ENCODE measurements at regions not wholly inside any gene's neighbourhood (a gene's known extent, or its start where the extent isn't known, plus 50 kb on each side); places are given as distances from the start of the nearest gene placed in this dataset.

DNA sequence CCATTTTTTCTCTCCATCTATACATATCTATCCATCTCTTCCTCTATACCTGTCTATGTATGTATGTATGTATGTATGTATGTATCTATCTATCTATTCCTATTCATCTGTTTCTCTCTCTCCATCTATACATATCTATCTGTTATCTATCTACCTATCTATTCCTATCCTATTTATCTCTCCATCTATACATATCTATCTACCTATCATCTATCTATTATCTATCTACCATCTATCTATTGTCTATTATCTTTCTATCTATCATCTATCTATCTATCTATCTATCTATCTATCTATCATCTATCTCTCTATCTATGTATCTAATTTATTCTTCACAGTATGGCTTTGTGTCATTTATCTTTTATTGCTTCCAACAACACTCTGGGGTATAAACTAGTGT, 1124.4 kb downstream of the TYW1 start:
- Mint-ChIP-seq H3K4me3 (no peak overlapping the region), H3K27ac (no peak overlapping the region), H3K9me3 (peaks cover 7 to 13% (median 10%) of the 10 kb centered on the region in 3 donors), H3K36me3 (no peaks in the 10 kb centered on the region), H3K27me3 (no peaks in the 10 kb centered on the region), H3K4me1 (no peaks in the 10 kb centered on the region)

DNA sequence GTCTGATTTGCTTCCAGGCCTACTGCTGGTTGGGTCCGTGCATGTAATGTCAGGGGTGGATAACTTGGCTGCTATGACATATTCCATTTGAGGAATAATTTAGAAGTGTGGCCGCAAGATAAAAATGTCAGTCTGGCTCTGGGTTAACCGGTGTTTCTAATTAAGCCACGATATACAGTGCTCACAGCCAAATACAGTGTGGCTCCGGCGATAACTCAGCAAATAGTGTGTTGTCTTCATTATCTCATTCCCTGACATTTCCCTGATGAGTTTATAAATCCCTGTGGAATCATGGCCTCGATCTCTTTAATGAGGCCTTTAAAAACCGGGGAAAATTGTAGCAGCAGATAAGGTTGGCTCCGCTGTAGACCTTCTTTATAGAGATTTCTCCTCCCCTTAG, 1125.0 kb downstream of the TYW1 start:
- no peaks in the 10 kb centered on the region for H3K27me3 Mint-ChIP-seq
- H3K9me3 Mint-ChIP-seq = peaks cover 7 to 10% (median 10%) of the 10 kb centered on the region in 3 donors
- H3K4me1 Mint-ChIP-seq = no peaks in the 10 kb centered on the region
- no peak overlapping the region for H3K27ac Mint-ChIP-seq
- H3K4me3 Mint-ChIP-seq = no peak overlapping the region
- H3K36me3 Mint-ChIP-seq = no peaks in the 10 kb centered on the region

DNA sequence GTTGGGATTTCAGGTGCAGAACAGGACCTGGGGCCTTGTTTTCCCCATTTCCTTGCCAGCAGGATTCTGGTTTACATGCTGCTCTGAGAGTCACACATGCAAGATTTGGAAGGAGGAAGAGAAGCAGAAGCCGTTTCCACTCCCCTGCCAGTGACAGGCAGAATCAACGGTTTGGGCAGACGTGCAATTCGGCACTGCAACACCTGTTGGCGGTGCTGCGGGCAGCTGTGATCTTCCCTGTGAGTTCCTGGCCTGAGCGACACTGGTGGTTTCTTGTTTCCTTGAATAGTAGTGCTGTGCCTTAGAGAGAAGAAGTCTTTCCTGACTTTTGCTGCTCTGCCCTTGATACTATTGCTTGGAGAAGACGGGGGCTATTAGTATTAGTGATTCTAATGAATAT, 1126.2 kb downstream of the TYW1 start:
- H3K4me1 Mint-ChIP-seq = no peaks in the 10 kb centered on the region
- no peaks in the 10 kb centered on the region for H3K36me3 Mint-ChIP-seq
- peaks cover 8 to 14% (median 10%) of the 10 kb centered on the region in 3 donors for H3K9me3 Mint-ChIP-seq
- H3K4me3 Mint-ChIP-seq = no peak overlapping the region
- H3K27me3 Mint-ChIP-seq = no peaks in the 10 kb centered on the region
- H3K27ac Mint-ChIP-seq = no peak overlapping the region

DNA sequence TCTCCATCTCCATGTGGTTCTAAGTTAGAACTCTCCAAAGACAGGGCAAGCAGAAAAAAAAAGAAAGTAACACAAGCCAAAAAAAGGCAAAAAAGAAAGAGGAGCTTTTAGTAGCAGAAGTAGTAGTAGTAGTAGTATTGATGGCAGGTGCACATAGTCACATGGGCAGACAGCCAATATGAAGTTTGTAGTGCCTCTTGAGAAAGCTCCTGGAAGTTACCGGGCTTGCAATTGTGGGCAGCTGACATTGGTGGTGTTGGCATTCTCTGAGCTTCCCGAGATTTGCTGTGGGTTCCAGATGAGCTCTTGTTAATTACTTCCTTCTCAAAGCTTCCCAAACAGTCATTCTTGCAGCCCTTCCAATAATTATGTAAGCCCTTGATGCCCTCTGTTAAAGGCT, 1128.5 kb downstream of the TYW1 start:
- no peak overlapping the region for H3K4me3 Mint-ChIP-seq
- H3K9me3 Mint-ChIP-seq = peaks cover 2 to 9% (median 7%) of the 10 kb centered on the region in 3 donors
- no peaks in the 10 kb centered on the region for H3K27me3 Mint-ChIP-seq
- H3K36me3 Mint-ChIP-seq = no peaks in the 10 kb centered on the region
- no peak overlapping the region for H3K27ac Mint-ChIP-seq
- no peaks in the 10 kb centered on the region for H3K4me1 Mint-ChIP-seq

DNA sequence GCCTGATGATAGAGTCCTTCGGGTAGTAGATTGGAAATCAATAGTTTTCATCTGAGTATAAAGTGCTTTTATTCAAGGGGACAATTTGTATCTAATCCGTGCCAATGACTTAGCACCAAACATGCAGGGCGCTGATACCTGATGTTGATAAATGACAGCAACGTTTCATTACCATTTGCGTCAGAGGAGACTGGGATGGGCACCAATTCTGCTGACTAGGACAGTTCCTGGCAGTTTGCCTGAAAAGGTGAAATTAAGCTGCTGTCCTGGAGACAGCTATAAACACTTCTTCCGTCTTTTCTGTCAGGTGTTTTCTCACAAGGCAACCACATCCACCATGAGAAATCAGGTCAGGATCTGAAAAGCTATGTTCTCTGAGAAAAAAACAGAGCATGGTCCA, 1136.4 kb downstream of the TYW1 start:
- Mint-ChIP-seq H3K27ac (no peak overlapping the region), H3K4me3 (no peak overlapping the region), H3K4me1 (no peaks in the 10 kb centered on the region), H3K36me3 (no peaks in the 10 kb centered on the region), H3K27me3 (no peaks in the 10 kb centered on the region), H3K9me3 (peaks cover 2 to 13% (median 5%) of the 10 kb centered on the region in 3 donors)

DNA sequence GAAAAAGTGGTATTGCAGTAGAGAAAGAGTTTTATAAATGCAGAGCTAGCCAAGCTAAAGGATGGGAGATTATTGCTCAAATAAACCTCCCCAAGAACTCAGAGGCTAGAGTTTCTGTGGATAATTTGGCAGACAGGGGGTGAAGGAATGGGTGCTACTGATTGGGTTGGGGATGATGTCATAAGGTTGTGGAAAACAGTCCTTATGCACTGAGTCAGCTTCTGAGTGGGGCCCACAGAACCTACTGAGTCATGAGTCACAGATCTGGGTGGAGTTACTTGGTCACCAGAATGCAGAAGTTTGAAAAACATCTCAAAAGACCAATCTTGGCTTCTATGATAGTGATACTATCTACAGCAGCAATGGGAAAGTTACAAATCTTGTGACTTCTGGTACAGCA, 1146.7 kb downstream of the TYW1 start:
- Mint-ChIP-seq H3K9me3 (peaks cover 5 to 23% (median 12%) of the 10 kb centered on the region in 3 donors), H3K4me3 (no peak overlapping the region), H3K4me1 (no peaks in the 10 kb centered on the region), H3K36me3 (no peaks in the 10 kb centered on the region), H3K27me3 (no peaks in the 10 kb centered on the region), H3K27ac (no peak overlapping the region)

DNA sequence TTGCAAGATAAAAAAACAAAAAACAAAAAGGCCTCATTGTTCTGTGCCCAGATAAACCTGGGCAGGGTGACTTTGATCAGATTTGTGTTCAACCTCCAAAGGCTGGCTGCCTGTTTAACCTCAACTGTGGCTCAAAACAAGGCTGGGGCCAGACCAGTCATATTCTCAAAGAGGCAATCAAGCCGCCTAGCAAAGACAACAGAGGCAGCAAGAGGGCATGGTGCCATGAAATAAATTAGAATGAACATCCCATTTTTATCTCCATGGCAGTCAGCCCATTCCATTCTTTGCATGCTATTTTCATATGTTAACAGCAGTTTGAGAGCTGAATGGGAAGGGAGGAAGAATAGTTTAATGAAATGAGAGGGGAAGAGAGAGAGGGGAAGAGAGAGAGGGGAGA, 1150.3 kb downstream of the TYW1 start:
- Mint-ChIP-seq H3K9me3 (peaks cover 5 to 19% (median 9%) of the 10 kb centered on the region in 3 donors), H3K36me3 (no peaks in the 10 kb centered on the region), H3K4me1 (no peaks in the 10 kb centered on the region), H3K4me3 (no peak overlapping the region), H3K27me3 (no peaks in the 10 kb centered on the region), H3K27ac (no peak overlapping the region)

DNA sequence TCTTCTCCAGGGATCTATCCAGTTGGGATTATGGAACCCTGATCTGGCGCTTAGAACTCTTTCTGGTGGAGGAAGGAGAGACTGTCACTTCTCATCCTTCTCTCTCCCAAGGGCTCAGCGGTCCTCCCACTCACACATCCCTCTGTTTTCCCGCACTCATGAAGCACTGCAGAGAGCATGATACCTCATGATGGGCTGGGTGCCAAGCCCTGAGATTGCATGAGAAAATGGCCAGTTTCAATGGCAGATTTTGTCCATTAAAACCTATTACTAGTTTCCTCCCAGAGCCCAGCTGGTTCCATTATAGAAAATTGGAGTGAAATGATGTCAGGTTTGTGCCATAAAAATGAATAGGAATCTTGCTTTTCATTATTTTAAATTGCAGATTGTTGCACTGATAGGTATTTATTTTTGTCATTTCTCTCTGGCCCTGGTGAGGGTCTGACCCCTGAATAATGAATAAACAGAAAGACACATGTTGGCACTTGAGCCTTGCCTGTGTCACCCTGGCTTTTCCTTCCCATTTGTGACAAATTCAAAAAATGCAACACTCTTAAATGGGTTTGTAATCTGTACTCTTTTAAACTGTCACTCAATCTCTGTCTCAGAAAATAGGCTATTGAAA, 1151.1 kb downstream of the TYW1 start:
- H3K36me3 Mint-ChIP-seq = no peaks in the 10 kb centered on the region
- no peak overlapping the region for H3K27ac Mint-ChIP-seq
- H3K4me1 Mint-ChIP-seq = no peaks in the 10 kb centered on the region
- H3K4me3 Mint-ChIP-seq = no peak overlapping the region
- H3K27me3 Mint-ChIP-seq = no peaks in the 10 kb centered on the region
- peaks cover 3 to 22% (median 5%) of the 10 kb centered on the region in 3 donors for H3K9me3 Mint-ChIP-seq

DNA sequence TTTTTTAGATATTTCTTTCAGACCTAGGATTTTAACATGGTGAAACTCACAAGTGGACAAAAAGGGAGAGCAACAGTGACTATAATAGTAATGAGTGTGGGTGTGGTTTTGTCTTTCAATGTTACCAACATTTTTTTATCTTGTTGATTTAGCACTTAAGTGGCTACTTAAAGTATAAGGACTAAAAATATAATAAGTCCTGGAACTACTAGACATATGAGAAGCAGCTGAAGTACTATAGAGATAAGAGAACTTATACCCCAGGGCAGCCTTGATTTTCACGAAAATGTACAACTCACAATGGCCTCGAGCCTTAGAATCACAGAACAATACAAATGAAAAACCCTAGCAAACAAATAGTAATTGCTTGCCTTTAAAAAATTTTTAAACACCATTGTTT, 1151.8 kb downstream of the TYW1 start:
- Mint-ChIP-seq H3K27ac (no peak overlapping the region), H3K36me3 (no peaks in the 10 kb centered on the region), H3K4me1 (no peaks in the 10 kb centered on the region), H3K4me3 (no peak overlapping the region), H3K27me3 (no peaks in the 10 kb centered on the region), H3K9me3 (peaks cover 0 to 22% (median 0%) of the 10 kb centered on the region in 3 donors)

DNA sequence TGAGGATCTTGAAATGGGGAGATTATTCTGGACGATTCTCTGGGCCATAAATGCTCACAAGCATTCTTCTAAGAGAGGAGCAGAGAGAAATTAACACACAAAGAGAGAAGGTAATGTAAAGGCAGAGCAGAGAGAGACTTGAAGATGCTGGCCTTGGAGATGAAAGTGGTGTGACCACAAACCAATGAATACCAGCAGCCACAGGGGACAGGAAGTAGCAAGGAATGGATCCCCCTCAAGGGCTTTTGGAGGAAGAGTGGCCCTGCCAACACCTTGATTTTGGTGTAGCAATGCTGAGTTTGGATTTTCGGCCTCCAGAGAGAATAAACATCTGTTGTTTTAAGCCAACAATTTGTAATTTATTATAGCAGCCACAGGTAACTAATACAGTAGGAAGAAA, 1155.6 kb downstream of the TYW1 start:
- H3K27ac Mint-ChIP-seq = no peak overlapping the region
- H3K9me3 Mint-ChIP-seq = peaks cover 0 to 11% (median 0%) of the 10 kb centered on the region in 3 donors
- no peaks in the 10 kb centered on the region for H3K36me3 Mint-ChIP-seq
- no peaks in the 10 kb centered on the region for H3K27me3 Mint-ChIP-seq
- no peaks in the 10 kb centered on the region for H3K4me1 Mint-ChIP-seq
- H3K4me3 Mint-ChIP-seq = no peak overlapping the region

DNA sequence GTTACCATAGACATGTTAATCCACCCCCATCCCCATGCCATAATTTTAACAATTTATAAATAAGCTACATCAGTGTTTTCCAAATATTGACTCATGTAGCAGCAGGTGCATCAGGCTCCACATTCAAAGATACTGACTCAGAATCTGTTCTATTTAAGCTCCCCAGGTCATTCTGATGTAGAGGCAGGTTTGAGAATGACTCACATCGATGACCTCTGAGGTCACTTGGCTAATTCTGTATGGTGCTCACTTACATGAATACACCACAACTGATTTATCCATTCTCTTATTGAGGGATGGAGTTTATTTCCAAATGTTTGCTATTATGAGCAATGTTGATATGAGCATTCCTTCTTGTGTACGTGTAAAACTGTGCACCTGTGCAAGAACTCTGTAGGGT, 1159.0 kb downstream of the TYW1 start:
- no peaks in the 10 kb centered on the region for H3K36me3 Mint-ChIP-seq
- H3K27me3 Mint-ChIP-seq = no peaks in the 10 kb centered on the region
- H3K4me1 Mint-ChIP-seq = no peaks in the 10 kb centered on the region
- H3K4me3 Mint-ChIP-seq = no peak overlapping the region
- no peak overlapping the region for H3K27ac Mint-ChIP-seq
- H3K9me3 Mint-ChIP-seq = peaks cover 0 to 7% (median 1%) of the 10 kb centered on the region in 3 donors

DNA sequence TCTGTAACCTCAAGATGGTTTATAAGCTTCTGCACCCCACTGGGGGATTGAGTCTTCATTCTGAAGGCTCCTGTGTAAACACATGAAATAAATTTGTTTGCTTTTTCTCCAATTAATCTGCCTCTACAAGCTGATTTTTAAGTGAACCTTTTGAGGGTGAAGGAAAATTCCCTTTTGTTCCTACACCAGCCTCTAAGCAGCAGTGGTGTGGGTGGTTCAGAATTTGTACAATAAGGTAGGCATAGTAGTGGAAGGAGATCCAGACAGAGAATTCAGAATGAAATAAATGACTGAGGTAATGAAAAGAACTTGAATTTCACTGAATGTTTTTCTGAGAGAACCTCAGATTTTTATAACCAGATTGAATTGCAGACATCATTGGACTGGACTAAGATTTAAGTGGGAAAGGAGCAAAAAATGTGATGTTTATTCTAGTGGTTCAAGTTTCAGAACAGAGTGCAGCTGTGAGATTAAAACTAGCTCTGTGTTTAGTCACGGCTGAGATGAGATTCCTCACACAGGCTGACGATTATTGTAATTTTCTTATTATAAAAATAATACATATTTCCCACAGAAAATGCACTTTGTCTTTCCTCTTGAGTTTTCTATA, 1162.2 kb downstream of the TYW1 start:
- Mint-ChIP-seq H3K27ac (no peak overlapping the region), H3K9me3 (peaks cover 0 to 2% (median 1%) of the 10 kb centered on the region in 3 donors), H3K4me3 (no peak overlapping the region), H3K27me3 (no peaks in the 10 kb centered on the region), H3K36me3 (no peaks in the 10 kb centered on the region), H3K4me1 (no peaks in the 10 kb centered on the region)

DNA sequence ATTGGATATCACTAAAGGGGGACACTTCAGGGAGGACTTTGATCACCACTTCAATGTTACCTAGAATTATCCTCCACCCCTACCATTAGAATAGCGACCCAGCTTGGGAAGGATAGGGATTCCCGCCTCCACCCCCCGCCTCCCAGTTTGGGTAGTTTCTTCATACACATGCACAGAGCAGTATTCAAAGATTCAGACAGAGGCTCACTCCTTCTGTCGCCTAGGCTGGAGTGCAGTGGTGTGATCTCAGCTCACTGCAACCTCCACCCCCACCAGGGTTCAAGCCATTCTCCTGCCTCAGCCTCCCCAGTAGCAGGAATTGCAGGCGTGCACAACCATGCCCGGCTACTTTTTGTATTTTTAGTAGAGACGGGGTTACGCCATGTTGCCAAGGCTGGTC, 1166.1 kb downstream of the TYW1 start:
- H3K36me3 Mint-ChIP-seq = no peaks in the 10 kb centered on the region
- no peaks in the 10 kb centered on the region for H3K27me3 Mint-ChIP-seq
- peaks cover 0 to 5% (median 2%) of the 10 kb centered on the region in 3 donors for H3K9me3 Mint-ChIP-seq
- no peak overlapping the region for H3K27ac Mint-ChIP-seq
- H3K4me1 Mint-ChIP-seq = no peaks in the 10 kb centered on the region
- no peak overlapping the region for H3K4me3 Mint-ChIP-seq

DNA sequence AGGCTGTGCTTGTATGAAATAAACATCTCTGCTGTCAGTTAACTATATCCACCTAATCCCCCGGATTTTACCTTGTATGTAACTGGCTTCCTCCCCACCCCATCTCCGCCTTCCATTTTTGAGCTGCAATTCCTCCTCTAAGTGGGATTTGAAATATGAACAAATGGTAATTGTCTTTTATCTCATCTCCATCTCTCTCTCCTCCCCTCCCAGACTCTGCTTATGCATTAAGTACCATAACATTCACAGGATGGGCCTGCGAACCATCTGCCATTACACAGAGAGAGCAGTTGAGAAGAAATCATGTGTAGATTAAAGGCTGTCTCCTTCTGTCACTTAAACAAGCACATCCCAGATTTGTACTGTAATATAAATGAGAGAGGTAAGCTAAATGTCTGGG, 1169.9 kb downstream of the TYW1 start:
- Mint-ChIP-seq H3K4me1 (no peaks in the 10 kb centered on the region), H3K27me3 (no peaks in the 10 kb centered on the region), H3K27ac (no peak overlapping the region)

DNA sequence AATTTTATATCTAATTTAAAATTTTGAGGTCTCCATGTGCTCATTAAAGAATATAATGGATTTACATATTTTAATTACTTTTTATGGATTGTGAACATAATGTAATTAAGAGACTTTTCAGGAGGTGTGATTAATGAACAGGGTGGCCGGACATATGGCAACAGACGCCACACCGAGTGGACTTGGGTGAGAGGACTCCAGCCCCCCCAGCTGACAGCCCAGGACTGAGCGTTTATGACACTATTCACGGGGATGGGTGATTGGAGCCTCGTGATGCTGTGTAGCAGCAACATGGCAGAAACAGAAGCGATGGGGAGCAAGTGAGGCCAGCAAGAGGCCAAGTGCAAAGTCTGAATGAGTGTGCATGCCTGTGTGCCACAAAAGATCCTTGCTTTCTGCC, 1176.9 kb downstream of the TYW1 start:
- no peak overlapping the region for H3K4me3 Mint-ChIP-seq
- H3K9me3 Mint-ChIP-seq = peaks cover 0 to 7% (median 3%) of the 10 kb centered on the region in 3 donors
- no peaks in the 10 kb centered on the region for H3K36me3 Mint-ChIP-seq
- no peaks in the 10 kb centered on the region for H3K27me3 Mint-ChIP-seq
- peaks cover 0 to 1% (median 0%) of the 10 kb centered on the region in 3 donors for H3K4me1 Mint-ChIP-seq
- H3K27ac Mint-ChIP-seq = no peak overlapping the region

More for the DNA sequence above, 1169.9 kb downstream of the TYW1 start:
- H3K4me3 Mint-ChIP-seq = no peak overlapping the region
- no peaks in the 10 kb centered on the region for H3K36me3 Mint-ChIP-seq
- peaks cover 0 to 5% (median 2%) of the 10 kb centered on the region in 3 donors for H3K9me3 Mint-ChIP-seq

DNA sequence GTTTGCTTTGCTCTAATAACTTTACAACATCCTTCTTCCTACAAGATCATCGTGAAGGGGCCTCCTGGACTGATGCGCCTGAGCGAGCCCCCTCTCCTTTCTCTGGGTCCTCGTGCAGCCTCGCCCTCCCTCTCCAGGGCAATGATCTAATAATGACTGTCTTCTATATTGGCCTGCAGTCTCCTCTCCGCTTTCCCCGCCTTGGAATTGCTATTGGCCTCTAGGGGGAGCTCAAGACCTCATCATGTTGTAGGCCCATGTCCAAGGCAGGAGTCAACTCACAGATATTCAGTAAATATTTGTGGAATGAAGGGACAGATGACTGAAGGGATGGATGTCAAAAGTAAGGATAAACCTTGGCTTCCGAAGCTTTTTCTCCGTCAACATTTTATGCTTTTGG, 1180.3 kb downstream of the TYW1 start:
- H3K4me1 Mint-ChIP-seq = peaks cover 0 to 3% (median 0%) of the 10 kb centered on the region in 3 donors
- H3K36me3 Mint-ChIP-seq = no peaks in the 10 kb centered on the region
- peaks cover 0 to 7% (median 3%) of the 10 kb centered on the region in 3 donors for H3K9me3 Mint-ChIP-seq
- H3K4me3 Mint-ChIP-seq = no peak overlapping the region
- no peak overlapping the region for H3K27ac Mint-ChIP-seq
- H3K27me3 Mint-ChIP-seq = no peaks in the 10 kb centered on the region

Data from IgD-negative memory B cell (primary cell).